ENCODE measurements at regions not wholly inside any gene's neighbourhood (a gene's known extent, or its start where the extent isn't known, plus 50 kb on each side); places are given as distances from the start of the nearest gene placed in this dataset.

DNA sequence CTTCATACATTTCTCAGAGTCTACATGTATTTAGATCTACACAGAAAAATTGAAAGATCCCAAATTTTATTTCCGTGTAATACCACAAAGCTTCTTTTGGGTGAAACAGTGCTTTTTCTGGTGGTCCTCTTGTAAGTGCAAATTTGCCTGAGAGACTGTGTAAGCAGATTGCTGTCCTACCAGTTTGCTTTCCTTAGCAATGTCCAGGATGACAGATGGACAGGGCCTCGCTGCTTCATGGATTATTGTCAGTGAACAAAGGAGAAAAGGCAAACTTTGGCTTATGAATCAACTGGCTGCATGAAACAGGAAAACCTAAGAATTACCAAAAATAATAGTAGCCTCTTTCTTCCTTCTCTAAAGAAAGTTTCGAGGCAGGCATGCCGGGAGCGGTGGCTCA, 82.6 kb upstream of the UBE2E1 start:
- no peak overlapping the region for H3K4me3 Mint-ChIP-seq
- no peaks in the 10 kb centered on the region for H3K27me3 Mint-ChIP-seq
- CTCF ChIA-PET: no interaction called here

DNA sequence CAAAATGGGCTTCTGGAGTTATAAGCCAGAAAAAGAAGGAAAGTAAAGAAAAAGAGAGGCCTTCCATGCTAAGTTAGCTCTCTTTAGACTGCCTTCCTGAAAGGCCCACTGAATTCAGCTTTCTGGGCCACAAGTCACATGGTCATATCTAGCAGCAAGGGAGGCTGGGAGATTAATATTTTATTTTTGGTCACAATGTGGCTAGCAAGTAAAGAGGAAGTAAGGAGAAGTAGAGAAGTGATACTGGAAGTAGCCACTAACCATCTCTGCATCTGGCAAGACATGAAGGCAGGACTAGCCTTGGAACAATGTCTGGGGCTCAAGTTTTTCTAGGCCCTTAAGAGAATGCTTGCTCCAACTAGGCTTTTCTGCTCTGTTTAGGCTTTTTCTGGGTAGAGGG, 81.8 kb upstream of the UBE2E1 start:
- H3K9me3 ChIP-seq (ENCODE audit: control insufficient read depth in 1 of 2, insufficient read depth in 1 of 2, low read length in 2 of 2): no peaks in the 10 kb centered on the region
- Mint-ChIP-seq H3K4me3 (no peak overlapping the region), H3K4me1 (ENCODE audit: low read depth) (peaks cover 6% of the 10 kb centered on the region), H3K27ac (no peak overlapping the region), H3K36me3 (ENCODE audit: low read depth) (no peaks in the 10 kb centered on the region), H3K9me3 (no peaks in the 10 kb centered on the region), H3K27me3 (no peaks in the 10 kb centered on the region)
- intact Hi-C loops (cut with DNase I, micrococcal nuclease): no loop called here
- DNase-seq (peak in 2 of 14 experiments; percentile 9 to 14), ATAC-seq (ENCODE audit: poor library complexity) (no peak)
- ChIA-PET CTCF (no interaction called here), POLR2A (no interaction called here)
- H3K27me3 ChIP-seq (ENCODE audit: control insufficient read depth in 1 of 2, insufficient read depth in 2 of 2, low read length in 2 of 2): no peaks in the 10 kb centered on the region
- H3K36me3 ChIP-seq (ENCODE audit: insufficient read depth, low read length): no peaks in the 10 kb centered on the region
- no peak overlapping the region for H3K4me3 ChIP-seq (ENCODE audit: low read length)
- TF ChIP-seq, protein P1, sequence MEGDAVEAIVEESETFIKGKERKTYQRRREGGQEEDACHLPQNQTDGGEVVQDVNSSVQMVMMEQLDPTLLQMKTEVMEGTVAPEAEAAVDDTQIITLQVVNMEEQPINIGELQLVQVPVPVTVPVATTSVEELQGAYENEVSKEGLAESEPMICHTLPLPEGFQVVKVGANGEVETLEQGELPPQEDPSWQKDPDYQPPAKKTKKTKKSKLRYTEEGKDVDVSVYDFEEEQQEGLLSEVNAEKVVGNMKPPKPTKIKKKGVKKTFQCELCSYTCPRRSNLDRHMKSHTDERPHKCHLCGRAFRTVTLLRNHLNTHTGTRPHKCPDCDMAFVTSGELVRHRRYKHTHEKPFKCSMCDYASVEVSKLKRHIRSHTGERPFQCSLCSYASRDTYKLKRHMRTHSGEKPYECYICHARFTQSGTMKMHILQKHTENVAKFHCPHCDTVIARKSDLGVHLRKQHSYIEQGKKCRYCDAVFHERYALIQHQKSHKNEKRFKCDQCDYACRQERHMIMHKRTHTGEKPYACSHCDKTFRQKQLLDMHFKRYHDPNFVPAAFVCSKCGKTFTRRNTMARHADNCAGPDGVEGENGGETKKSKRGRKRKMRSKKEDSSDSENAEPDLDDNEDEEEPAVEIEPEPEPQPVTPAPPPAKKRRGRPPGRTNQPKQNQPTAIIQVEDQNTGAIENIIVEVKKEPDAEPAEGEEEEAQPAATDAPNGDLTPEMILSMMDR (IDR thresholded peaks at IDR 0.05): no peak
- H3K4me1 ChIP-seq (ENCODE audit: insufficient read depth, low read length): peaks cover 3% of the 10 kb centered on the region
- no peak overlapping the region for H3K27ac ChIP-seq (ENCODE audit: low read depth in 1 of 2, low read length in 2 of 2)

More for the DNA sequence above, 82.6 kb upstream of the UBE2E1 start:
- Histone ChIP-seq H3K4me3 (ENCODE audit: low read length) (no peak overlapping the region), H3K27ac (ENCODE audit: low read depth in 1 of 2, low read length in 2 of 2) (no peak overlapping the region), H3K4me1 (ENCODE audit: insufficient read depth, low read length) (peaks cover 3% of the 10 kb centered on the region), H3K9me3 (ENCODE audit: control insufficient read depth in 1 of 2, insufficient read depth in 1 of 2, low read length in 2 of 2) (no peaks in the 10 kb centered on the region), H3K36me3 (ENCODE audit: insufficient read depth, low read length) (no peaks in the 10 kb centered on the region), H3K27me3 (ENCODE audit: control insufficient read depth in 1 of 2, insufficient read depth in 2 of 2, low read length in 2 of 2) (no peaks in the 10 kb centered on the region)
- Mint-ChIP-seq H3K4me1 (ENCODE audit: low read depth) (peaks cover 6% of the 10 kb centered on the region), H3K9me3 (no peaks in the 10 kb centered on the region), H3K27ac (no peak overlapping the region), H3K36me3 (ENCODE audit: low read depth) (no peaks in the 10 kb centered on the region)
- DNase-seq: no peak
- intact Hi-C loops (cut with DNase I, micrococcal nuclease): no loop called here
- no peak for ATAC-seq (ENCODE audit: poor library complexity)
- POLR2A ChIA-PET: no interaction called here
- TF ChIP-seq, protein P1 (IDR thresholded peaks at IDR 0.05): no peak

DNA sequence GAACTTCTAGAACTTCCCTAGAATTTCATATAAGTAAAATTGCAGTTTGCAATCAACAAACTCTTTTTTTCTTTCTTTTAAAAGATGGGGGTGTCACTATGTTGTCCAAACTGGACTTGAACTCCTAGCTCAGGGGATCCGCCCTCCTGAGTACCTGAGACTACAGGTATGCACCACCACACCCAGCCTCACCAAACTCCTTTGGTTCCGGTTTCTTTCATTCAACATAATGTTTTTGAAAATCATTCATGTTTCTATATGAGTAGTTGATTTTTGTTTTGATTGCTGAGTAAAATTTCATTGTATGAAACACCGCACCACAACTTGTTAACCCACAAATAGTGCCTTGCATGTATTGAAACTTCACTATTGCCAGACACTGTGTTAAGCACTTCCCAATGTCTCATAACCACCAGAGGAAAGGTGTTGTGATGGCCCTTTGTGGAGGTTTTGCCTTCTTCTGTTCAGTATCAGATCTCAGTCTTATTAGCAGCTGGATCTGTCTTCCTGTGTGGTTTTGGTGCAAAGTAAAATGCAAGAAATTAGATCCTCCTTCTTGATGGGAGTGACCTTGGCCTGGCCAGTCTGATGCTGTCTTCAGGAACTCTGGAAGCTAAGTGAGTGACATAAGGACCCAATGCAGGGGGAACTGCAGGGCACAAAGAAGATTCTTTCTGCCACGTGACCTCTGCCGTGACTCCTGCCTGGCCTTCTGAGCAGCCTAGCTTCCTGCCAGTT, 78.8 kb upstream of the UBE2E1 start:
- intact Hi-C loops (cut with DNase I, micrococcal nuclease): no loop called here
- Mint-ChIP-seq H3K27ac (no peak overlapping the region), H3K36me3 (ENCODE audit: low read depth) (no peaks in the 10 kb centered on the region), H3K4me1 (ENCODE audit: low read depth) (peaks cover 6% of the 10 kb centered on the region), H3K4me3 (no peak overlapping the region), H3K27me3 (no peaks in the 10 kb centered on the region), H3K9me3 (no peaks in the 10 kb centered on the region)
- no peaks in the 10 kb centered on the region for H3K36me3 ChIP-seq (ENCODE audit: insufficient read depth, low read length)
- H3K9me3 ChIP-seq (ENCODE audit: control insufficient read depth in 1 of 2, insufficient read depth in 1 of 2, low read length in 2 of 2): no peaks in the 10 kb centered on the region
- TF ChIP-seq, protein P1 (IDR thresholded peaks at IDR 0.05): no peak
- ChIA-PET POLR2A (no interaction called here), CTCF (no interaction called here)
- ATAC-seq (ENCODE audit: poor library complexity): no peak
- H3K4me1 ChIP-seq (ENCODE audit: insufficient read depth, low read length): peaks cover 3% of the 10 kb centered on the region
- no peak overlapping the region for H3K4me3 ChIP-seq (ENCODE audit: low read length)
- H3K27me3 ChIP-seq (ENCODE audit: control insufficient read depth in 1 of 2, insufficient read depth in 2 of 2, low read length in 2 of 2): no peaks in the 10 kb centered on the region
- no peak overlapping the region for H3K27ac ChIP-seq (ENCODE audit: low read depth in 1 of 2, low read length in 2 of 2)
- DNase-seq: peak in 1 of 14 experiments; percentile 17
